T-helper 17 cell (primary cell): ENCODE measurements at regions not wholly inside any gene's neighbourhood (a gene's known extent, or its start where the extent isn't known, plus 50 kb on each side); places are given as distances from the start of the nearest gene placed in this dataset.

Experiments
- ATAC-seq: fragments of 150-1000 bp; cut with Tn5 transposase; 2 replicates; pipeline ENCODE4 v1.10.0; 2021; ENCODE audit warnings: mild to moderate bottlenecking, moderate library complexity
- DNase-seq, 3 donors: peaks; one replicate each; pipeline versions ENCODE4 v3.0.0 to v3.0.0-alpha.2; 2020 to 2021
- H3K9me3 ChIP-seq: one replicate; pipeline ENCODE4 v1.7.0; 2013; ENCODE audit warnings: low read length, mild to moderate bottlenecking; ENCODE audit not compliant: control insufficient read depth, poor library complexity, severe bottlenecking
- H3K27ac Mint-ChIP-seq: one replicate; pipeline ENCODE4 v1.8.0; 2022; ENCODE audit warnings: mild to moderate bottlenecking, moderate library complexity, mixed read lengths
- H3K27me3 Mint-ChIP-seq: one replicate; pipeline ENCODE4 v1.8.0; 2022; ENCODE audit warnings: mixed read lengths
- H3K36me3 Mint-ChIP-seq: one replicate; pipeline ENCODE4 v1.8.0; 2022; ENCODE audit warnings: low read depth, mixed read lengths
- H3K4me1 Mint-ChIP-seq: one replicate; pipeline ENCODE4 v1.8.0; 2022; ENCODE audit warnings: mild to moderate bottlenecking, mixed read lengths
- H3K4me3 Mint-ChIP-seq: one replicate; pipeline ENCODE4 v1.8.0; 2022; ENCODE audit warnings: mild to moderate bottlenecking, moderate library complexity, mixed read lengths

DNA sequence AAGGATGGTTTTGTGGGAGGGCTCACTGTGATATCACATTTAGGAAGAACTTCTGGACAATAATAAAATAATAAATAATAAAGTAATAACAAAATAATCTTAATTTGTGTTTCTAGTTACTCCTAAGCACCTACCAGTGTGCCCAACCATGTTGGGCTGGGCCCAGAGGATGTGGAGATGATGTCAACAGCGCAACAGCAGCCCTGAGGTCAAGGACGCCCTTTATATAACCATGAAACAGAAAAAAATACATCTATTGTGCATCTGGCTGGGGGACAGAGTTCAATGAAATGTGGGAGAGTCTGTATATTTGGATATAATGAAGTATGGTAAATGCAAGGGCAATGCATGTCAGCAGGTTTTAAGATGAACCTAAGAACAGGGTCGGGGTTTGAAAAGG lies 552.8 kb downstream of the VRK1 start:
- no peak for DNase-seq
- H3K27ac Mint-ChIP-seq, result no peak overlapping the region

GRCh38 chr14:97350415-97350814 lies 553.2 kb downstream of the VRK1 start:
- H3K4me1 Mint-ChIP-seq, result peaks cover 7% of the 10 kb centered on the region
- H3K9me3 ChIP-seq, result no peaks in the 10 kb centered on the region
- no peak overlapping the region for H3K27ac Mint-ChIP-seq
- DNase-seq (no peak), ATAC-seq (no peak)
- no peak overlapping the region for H3K4me3 Mint-ChIP-seq
- H3K27me3 Mint-ChIP-seq, result no peaks in the 10 kb centered on the region
- no peaks in the 10 kb centered on the region for H3K36me3 Mint-ChIP-seq

More for the DNA sequence above, 552.8 kb downstream of the VRK1 start:
- H3K36me3 Mint-ChIP-seq, result no peaks in the 10 kb centered on the region
- H3K9me3 ChIP-seq, result no peaks in the 10 kb centered on the region
- ATAC-seq, result no peak
- H3K4me1 Mint-ChIP-seq, result peaks cover 7% of the 10 kb centered on the region
- H3K4me3 Mint-ChIP-seq, result no peak overlapping the region
- no peaks in the 10 kb centered on the region for H3K27me3 Mint-ChIP-seq

DNA sequence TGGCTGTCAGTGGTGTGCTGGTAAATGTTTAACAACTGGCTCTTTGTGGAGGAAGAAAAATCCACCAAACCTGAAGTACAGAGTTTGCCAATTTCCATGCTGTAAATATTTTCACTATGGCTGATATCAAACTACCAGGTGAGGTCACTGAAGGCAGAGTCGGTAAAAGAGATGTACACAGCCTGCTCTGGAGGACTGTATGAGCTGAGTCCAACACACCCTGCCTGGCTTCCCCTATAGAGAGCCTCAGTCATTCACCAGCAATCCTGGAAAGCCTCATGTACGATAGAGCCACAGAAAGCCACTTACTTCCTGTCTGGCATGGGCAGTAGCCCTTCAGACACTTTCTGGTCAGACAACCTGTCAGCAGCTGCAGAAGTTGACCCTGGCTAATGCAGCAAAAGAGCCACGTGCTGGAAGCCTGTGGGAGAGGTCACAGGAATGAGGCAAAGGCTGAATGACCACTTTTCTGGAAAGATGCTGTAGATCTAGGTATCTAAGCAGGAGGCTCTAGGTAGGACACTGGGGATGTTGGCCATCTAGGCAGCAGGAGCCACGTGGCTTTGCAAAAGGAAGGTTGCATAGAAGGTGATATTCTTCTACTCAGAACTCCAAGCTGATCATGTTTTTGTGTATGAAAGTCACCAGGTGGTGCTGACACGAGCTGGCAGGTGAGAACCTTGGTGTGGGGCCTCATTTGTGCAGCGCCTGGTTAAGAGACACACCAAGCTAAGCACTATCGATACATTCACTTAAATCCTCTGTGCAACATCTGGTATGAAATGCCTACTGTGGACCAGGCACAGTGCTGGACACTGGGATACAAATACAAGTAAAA lies 553.9 kb downstream of the VRK1 start:
- Mint-ChIP-seq H3K27me3 (no peaks in the 10 kb centered on the region), H3K4me3 (no peak overlapping the region), H3K36me3 (no peaks in the 10 kb centered on the region), H3K27ac (no peak overlapping the region), H3K4me1 (peaks cover 7% of the 10 kb centered on the region)
- no peak for ATAC-seq
- H3K9me3 ChIP-seq, result no peaks in the 10 kb centered on the region
- DNase-seq, result no peak

GRCh38 chr14:97353102-97353501 lies 555.9 kb downstream of the VRK1 start:
- no peaks in the 10 kb centered on the region for H3K9me3 ChIP-seq
- no peak for ATAC-seq
- H3K27me3 Mint-ChIP-seq, result no peaks in the 10 kb centered on the region
- H3K27ac Mint-ChIP-seq, result no peak overlapping the region
- no peak overlapping the region for H3K4me3 Mint-ChIP-seq
- DNase-seq, result no peak
- peaks cover 10% of the 10 kb centered on the region for H3K4me1 Mint-ChIP-seq
- H3K36me3 Mint-ChIP-seq, result no peaks in the 10 kb centered on the region

DNA sequence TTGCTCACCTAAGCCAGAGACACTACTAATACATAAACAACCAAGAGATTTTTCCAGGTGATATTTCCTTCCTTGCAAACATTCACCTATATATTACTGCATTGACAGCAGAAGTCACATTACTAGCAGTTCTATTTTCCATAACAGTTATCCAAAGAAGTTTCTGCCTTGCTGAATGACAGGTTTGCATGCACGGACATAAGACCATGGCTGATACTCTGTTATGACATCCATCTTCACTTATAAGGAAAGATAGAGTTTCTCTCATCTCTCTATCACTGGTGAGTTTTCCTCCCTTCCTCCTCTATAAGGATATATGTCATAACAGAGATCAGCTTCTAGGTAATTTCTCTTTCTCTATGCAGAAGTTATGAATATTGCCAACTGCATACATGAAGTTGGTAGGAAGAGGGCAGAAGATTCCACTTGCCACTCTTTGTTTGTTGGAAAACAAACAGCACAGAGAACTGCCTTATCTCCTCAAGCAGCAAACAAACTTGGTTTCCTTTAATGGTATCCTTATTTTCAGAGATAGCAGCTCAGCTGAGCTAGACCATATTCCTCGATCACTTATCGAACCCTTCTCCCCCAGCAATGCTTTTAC lies 557.0 kb downstream of the VRK1 start:
- Mint-ChIP-seq H3K4me3 (no peak overlapping the region), H3K27me3 (no peaks in the 10 kb centered on the region), H3K27ac (no peak overlapping the region), H3K4me1 (peaks cover 13% of the 10 kb centered on the region), H3K36me3 (no peaks in the 10 kb centered on the region)
- DNase-seq (no peak), ATAC-seq (no peak)
- H3K9me3 ChIP-seq, result no peaks in the 10 kb centered on the region

GRCh38 chr14:97359341-97359740 lies 562.2 kb downstream of the VRK1 start:
- no peak for DNase-seq
- no peaks in the 10 kb centered on the region for H3K36me3 Mint-ChIP-seq
- H3K9me3 ChIP-seq, result no peaks in the 10 kb centered on the region
- ATAC-seq, result no peak
- no peaks in the 10 kb centered on the region for H3K27me3 Mint-ChIP-seq
- peaks cover 10% of the 10 kb centered on the region for H3K4me1 Mint-ChIP-seq
- no peak overlapping the region for H3K4me3 Mint-ChIP-seq
- H3K27ac Mint-ChIP-seq, result no peak overlapping the region

- peaks cover 7% of the 10 kb centered on the region for H3K4me1 Mint-ChIP-seq
- peaks cover under 1% of the 10 kb centered on the region for H3K36me3 Mint-ChIP-seq
- no peaks in the 10 kb centered on the region for H3K27me3 Mint-ChIP-seq
- no peak overlapping the region for H3K4me3 Mint-ChIP-seq
- no peaks in the 10 kb centered on the region for H3K9me3 ChIP-seq
- no peak overlapping the region for H3K27ac Mint-ChIP-seq
- no peak for ATAC-seq
- no peak for DNase-seq
These were observed 564.0 kb downstream of the VRK1 start for GRCh38 chr14:97361181-97361580.

- Mint-ChIP-seq H3K4me3 (no peak overlapping the region), H3K27me3 (no peaks in the 10 kb centered on the region), H3K4me1 (peaks cover 9% of the 10 kb centered on the region), H3K36me3 (peaks cover 3% of the 10 kb centered on the region), H3K27ac (no peak overlapping the region)
- H3K9me3 ChIP-seq, result no peaks in the 10 kb centered on the region
- ATAC-seq, result no peak
- no peak for DNase-seq
These were observed 564.8 kb downstream of the VRK1 start for GRCh38 chr14:97361958-97362357.

GRCh38 chr14:97366400-97366799 lies 569.2 kb downstream of the VRK1 start:
- ATAC-seq, result no peak
- Mint-ChIP-seq H3K4me1 (peaks cover 4% of the 10 kb centered on the region), H3K27me3 (no peaks in the 10 kb centered on the region), H3K36me3 (peaks cover 3% of the 10 kb centered on the region), H3K4me3 (no peak overlapping the region), H3K27ac (no peak overlapping the region)
- DNase-seq, result no peak
- no peaks in the 10 kb centered on the region for H3K9me3 ChIP-seq

DNA sequence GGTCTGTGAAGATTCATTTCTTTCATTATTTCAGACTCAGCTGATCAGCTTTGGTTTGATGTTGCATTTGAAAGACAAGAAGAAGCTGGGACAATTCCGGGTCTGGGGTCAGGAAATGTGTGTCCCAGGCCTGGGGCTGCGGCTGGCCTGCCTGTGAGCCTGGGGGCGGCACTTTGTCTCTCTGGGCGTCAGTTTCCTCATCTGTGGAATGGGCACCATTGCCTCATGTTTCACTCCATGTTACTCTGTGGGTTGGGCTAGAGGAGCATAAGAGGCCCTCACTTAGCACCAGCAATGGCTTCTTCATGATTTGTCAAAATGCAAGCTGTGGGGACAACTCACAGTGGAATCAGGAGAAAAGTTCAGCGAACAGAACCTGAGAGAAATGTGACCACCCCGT lies 570.1 kb downstream of the VRK1 start:
- peaks cover 4% of the 10 kb centered on the region for H3K4me1 Mint-ChIP-seq
- H3K9me3 ChIP-seq, result no peaks in the 10 kb centered on the region
- H3K36me3 Mint-ChIP-seq, result peaks cover 3% of the 10 kb centered on the region
- no peak overlapping the region for H3K4me3 Mint-ChIP-seq
- peak overlapping the region; percentile 2 for H3K27ac Mint-ChIP-seq
- H3K27me3 Mint-ChIP-seq, result no peaks in the 10 kb centered on the region
- no peak for DNase-seq
- no peak for ATAC-seq

DNA sequence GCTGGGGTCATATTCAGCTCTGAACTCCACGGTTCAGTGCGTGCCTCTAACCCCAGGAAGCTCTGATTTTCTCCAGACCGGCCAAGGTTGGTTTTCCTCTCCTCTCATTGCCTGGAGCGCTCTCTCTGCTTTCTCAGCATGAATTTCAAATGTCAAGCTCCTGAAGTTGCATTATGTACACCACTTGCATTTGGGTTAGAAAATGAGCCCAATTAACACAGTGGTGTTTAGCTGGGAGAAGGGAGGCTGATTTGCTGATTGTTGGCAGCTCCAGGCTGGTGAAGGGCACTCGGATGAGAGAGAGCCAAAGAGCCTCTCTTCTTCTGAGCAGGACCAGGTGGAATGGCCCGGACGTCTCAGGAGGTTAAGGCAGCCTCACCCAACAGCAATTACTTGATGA lies 570.9 kb downstream of the VRK1 start:
- Mint-ChIP-seq H3K36me3 (peaks cover 3% of the 10 kb centered on the region), H3K4me1 (peaks cover 4% of the 10 kb centered on the region), H3K27ac (peak overlapping the region; percentile 16), H3K27me3 (no peaks in the 10 kb centered on the region), H3K4me3 (no peak overlapping the region)
- ATAC-seq, result no peak
- no peak for DNase-seq
- H3K9me3 ChIP-seq, result no peaks in the 10 kb centered on the region

GRCh38 chr14:97368900-97369564 lies 571.9 kb downstream of the VRK1 start:
- no peak for ATAC-seq
- Mint-ChIP-seq H3K27ac (no peak overlapping the region), H3K27me3 (no peaks in the 10 kb centered on the region), H3K4me1 (peaks cover 7% of the 10 kb centered on the region), H3K4me3 (no peak overlapping the region), H3K36me3 (peaks cover 7% of the 10 kb centered on the region)
- no peaks in the 10 kb centered on the region for H3K9me3 ChIP-seq
- no peak for DNase-seq

DNA sequence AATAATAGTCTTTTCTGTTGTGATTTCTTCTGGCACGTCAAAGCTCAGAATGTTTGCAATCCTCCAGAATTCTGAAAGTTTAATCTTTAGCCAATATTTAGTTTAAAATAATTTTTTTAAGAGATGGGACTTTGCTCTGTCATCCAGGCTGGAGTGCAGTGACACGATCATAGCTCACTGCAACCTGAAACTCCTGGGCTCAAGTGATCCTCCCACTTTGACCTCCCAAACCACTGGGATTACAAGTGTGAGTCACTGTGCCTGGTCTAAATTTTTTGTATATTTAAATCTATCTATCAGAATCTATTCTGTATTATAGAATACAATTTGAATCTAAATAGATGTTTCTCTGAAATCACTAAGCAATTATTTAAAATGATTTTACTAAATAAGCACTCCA lies 572.7 kb downstream of the VRK1 start:
- H3K27me3 Mint-ChIP-seq, result no peaks in the 10 kb centered on the region
- no peak for ATAC-seq
- H3K36me3 Mint-ChIP-seq, result peaks cover 7% of the 10 kb centered on the region

More for the DNA sequence above, 572.7 kb downstream of the VRK1 start:
- H3K4me1 Mint-ChIP-seq, result peaks cover 12% of the 10 kb centered on the region
- no peaks in the 10 kb centered on the region for H3K9me3 ChIP-seq
- no peak overlapping the region for H3K4me3 Mint-ChIP-seq
- no peak for DNase-seq
- no peak overlapping the region for H3K27ac Mint-ChIP-seq
